Esophagus mucosa (tissue), 1 donor: ENCODE measurements at regions not wholly inside any gene's neighbourhood (a gene's known extent, or its start where the extent isn't known, plus 50 kb on each side); places are given as distances from the start of the nearest gene placed in this dataset.
"Not testable (repeated sequence)": the region's sequence is repeated elsewhere in the genome, so short reads cannot be mapped to it uniquely, and the experiment has no call there.

Experiments
- ATAC-seq: fragments of 200-7000 bp; cut with Tn5 transposase; one replicate; pipeline ENCODE4 v1.9.1; 2020
- donor health status: DM: yes; HTN: yes; CAD: no.

- no peak for ATAC-seq
Observed at GRCh38 chr12:17348311-17348710, 741.7 kb downstream of the RERGL start.

GRCh38 chr12:17344649-17345048, 738.7 kb upstream of the LMO3 start:
- ATAC-seq: no peak

GRCh38 chr12:17342381-17342961, 736.5 kb upstream of the LMO3 start:
- no peak for ATAC-seq

- ATAC-seq: no peak
Observed at GRCh38 chr12:17335487-17335886, 729.5 kb upstream of the LMO3 start.

GRCh38 chr12:17334784-17335183, 728.8 kb upstream of the LMO3 start:
- ATAC-seq: no peak

GRCh38 chr12:17333287-17333686, 727.3 kb upstream of the LMO3 start:
- ATAC-seq: no peak

GRCh38 chr12:17326649-17327048, 720.7 kb upstream of the LMO3 start:
- no peak for ATAC-seq

- no peak for ATAC-seq
Observed at GRCh38 chr12:17322090-17322489, 716.1 kb upstream of the LMO3 start.

GRCh38 chr12:17304503-17305347, 698.8 kb upstream of the LMO3 start:
- ATAC-seq: no peak

- ATAC-seq: no peak
Observed at GRCh38 chr12:17302001-17302400, 696.0 kb upstream of the LMO3 start.

- ATAC-seq: no peak
Observed at GRCh38 chr12:17301544-17301943, 695.6 kb upstream of the LMO3 start.

GRCh38 chr12:17296882-17297281, 690.9 kb upstream of the LMO3 start:
- ATAC-seq: no peak

GRCh38 chr12:17286874-17287273, 680.9 kb upstream of the LMO3 start:
- ATAC-seq: no peak

GRCh38 chr12:17284873-17285272, 678.9 kb upstream of the LMO3 start:
- no peak for ATAC-seq

- ATAC-seq: no peak
Observed at GRCh38 chr12:17283563-17283962, 677.6 kb upstream of the LMO3 start.

- ATAC-seq: not testable (repeated sequence)
Observed at GRCh38 chr12:17282169-17282568, 676.2 kb upstream of the LMO3 start.

GRCh38 chr12:17278946-17279345, 673.0 kb upstream of the LMO3 start:
- ATAC-seq: no peak

- no peak for ATAC-seq
Observed at GRCh38 chr12:17276196-17276595, 670.2 kb upstream of the LMO3 start.

- ATAC-seq: no peak
Observed at GRCh38 chr12:17266856-17267255, 660.9 kb upstream of the LMO3 start.

- ATAC-seq: no peak
Observed at GRCh38 chr12:17264603-17265002, 658.6 kb upstream of the LMO3 start.

GRCh38 chr12:17239874-17240273, 633.9 kb upstream of the LMO3 start:
- ATAC-seq: no peak

GRCh38 chr12:17235996-17236395, 630.0 kb upstream of the LMO3 start:
- ATAC-seq: no peak

- no peak for ATAC-seq
Observed at GRCh38 chr12:17215759-17216570, 610.0 kb upstream of the LMO3 start.

- no peak for ATAC-seq
Observed at GRCh38 chr12:17214929-17215328, 609.0 kb upstream of the LMO3 start.
